Endodermal cell (in vitro differentiated cells): ENCODE measurements at regions not wholly inside any gene's neighbourhood (a gene's known extent, or its start where the extent isn't known, plus 50 kb on each side); places are given as distances from the start of the nearest gene placed in this dataset.

Experiments used
- DNase-seq: peaks from one replicate; pipeline ENCODE4 v3.0.0-alpha.2; 2017
- H3K27ac ChIP-seq: 2 replicates; pipeline ENCODE4 v1.5.1; 2013; ENCODE audit warnings: mild to moderate bottlenecking, low read depth, low read length, moderate library complexity
- H3K27me3 ChIP-seq: 2 replicates; pipeline ENCODE4 v1.6.1; 2013; ENCODE audit warnings: mild to moderate bottlenecking, low read length, moderate library complexity; ENCODE audit not compliant: insufficient read depth, control insufficient read depth, poor library complexity, severe bottlenecking
- H3K36me3 ChIP-seq: 2 replicates; pipeline ENCODE4 v1.7.0; 2013; ENCODE audit warnings: mild to moderate bottlenecking, low read length, moderate library complexity; ENCODE audit not compliant: control insufficient read depth, insufficient read depth
- H3K4me1 ChIP-seq: one replicate; pipeline ENCODE4 v1.7.0; 2013; ENCODE audit warnings: low read length; ENCODE audit not compliant: control insufficient read depth, insufficient read depth
- H3K4me3 ChIP-seq: 2 replicates; pipeline ENCODE4 v1.5.1; 2013; ENCODE audit warnings: mild to moderate bottlenecking, low read length, moderate library complexity
- H3K9ac ChIP-seq: 2 replicates; pipeline ENCODE4 v1.6.1; 2013; ENCODE audit warnings: mild to moderate bottlenecking, low read length, moderate library complexity; ENCODE audit not compliant: poor library complexity, severe bottlenecking; ENCODE audit errors: extremely low read depth
- H3K9me3 ChIP-seq: 2 replicates; pipeline ENCODE4 v1.6.1; 2013; ENCODE audit warnings: mild to moderate bottlenecking, low read length, moderate library complexity; ENCODE audit not compliant: control insufficient read depth
- H3K27ac Mint-ChIP-seq: 2 replicates; pipeline ENCODE4 v1.8.0; 2020; ENCODE audit warnings: mixed read lengths
- H3K27me3 Mint-ChIP-seq: 2 replicates; pipeline ENCODE4 v1.8.0; 2021; ENCODE audit warnings: mild to moderate bottlenecking, mixed read lengths; ENCODE audit not compliant: insufficient read depth
- H3K36me3 Mint-ChIP-seq: 2 replicates; pipeline ENCODE4 v1.8.0; 2020; ENCODE audit warnings: low read depth, mixed read lengths
- H3K4me1 Mint-ChIP-seq: 2 replicates; pipeline ENCODE4 v1.8.0; 2020; ENCODE audit warnings: mixed read lengths
- H3K4me3 Mint-ChIP-seq: 2 replicates; pipeline ENCODE4 v1.8.0; 2020; ENCODE audit warnings: mild to moderate bottlenecking, moderate library complexity, mixed read lengths
- H3K9me3 Mint-ChIP-seq: 2 replicates; pipeline ENCODE4 v1.8.0; 2020; ENCODE audit warnings: mild to moderate bottlenecking, mixed read lengths
- WGBS, 2 experiments: methylation state at CpG; one replicate each; pipeline versions ENCODE4 v1.1.5 to v1.1.7; 2013; ENCODE audit warnings: missing lambda C conversion rate in 2 of 2, mixed read lengths in 1 of 2; ENCODE audit not compliant: insufficient coverage in 1 of 2, insufficient read length in 1 of 2; 5-methylcytosine and 5-hydroxymethylcytosine counted together
- TF ChIP-seq, protein P1 (sequence below): fragments of 200-600 bp; sonication (generic); conservative IDR thresholded peaks from 2 replicates; pipeline ENCODE4 v1.5.0; 2021; ENCODE audit warnings: antibody characterized with exemption, mild to moderate bottlenecking

DNA sequence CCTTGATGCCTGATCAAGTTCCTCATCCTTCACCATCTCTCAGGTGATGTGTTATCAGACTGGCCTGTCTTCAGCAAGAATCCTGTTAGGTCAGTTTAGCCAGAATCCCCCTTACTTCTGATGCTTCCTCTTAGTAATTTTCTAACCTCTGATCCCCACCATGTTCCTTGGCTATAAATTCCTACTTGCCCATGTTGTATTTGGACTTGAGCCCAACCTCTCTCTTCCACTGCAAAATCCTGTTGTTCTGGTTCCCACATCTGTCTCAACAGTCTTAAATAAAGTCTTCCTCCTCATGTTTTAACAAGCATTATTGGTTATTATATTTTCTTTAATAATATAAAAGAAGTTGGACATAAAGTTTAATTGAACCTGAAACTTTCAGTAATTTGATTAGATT lies 987.8 kb upstream of the USP15 start:
- Mint-ChIP-seq H3K36me3 (no peaks in the 10 kb centered on the region), H3K27me3 (no peaks in the 10 kb centered on the region), H3K4me1 (no peaks in the 10 kb centered on the region), H3K9me3 (no peaks in the 10 kb centered on the region), H3K27ac (no peak overlapping the region), H3K4me3 (no peak overlapping the region)
- H3K4me1 ChIP-seq: no peaks in the 10 kb centered on the region
- TF ChIP-seq, protein P1, sequence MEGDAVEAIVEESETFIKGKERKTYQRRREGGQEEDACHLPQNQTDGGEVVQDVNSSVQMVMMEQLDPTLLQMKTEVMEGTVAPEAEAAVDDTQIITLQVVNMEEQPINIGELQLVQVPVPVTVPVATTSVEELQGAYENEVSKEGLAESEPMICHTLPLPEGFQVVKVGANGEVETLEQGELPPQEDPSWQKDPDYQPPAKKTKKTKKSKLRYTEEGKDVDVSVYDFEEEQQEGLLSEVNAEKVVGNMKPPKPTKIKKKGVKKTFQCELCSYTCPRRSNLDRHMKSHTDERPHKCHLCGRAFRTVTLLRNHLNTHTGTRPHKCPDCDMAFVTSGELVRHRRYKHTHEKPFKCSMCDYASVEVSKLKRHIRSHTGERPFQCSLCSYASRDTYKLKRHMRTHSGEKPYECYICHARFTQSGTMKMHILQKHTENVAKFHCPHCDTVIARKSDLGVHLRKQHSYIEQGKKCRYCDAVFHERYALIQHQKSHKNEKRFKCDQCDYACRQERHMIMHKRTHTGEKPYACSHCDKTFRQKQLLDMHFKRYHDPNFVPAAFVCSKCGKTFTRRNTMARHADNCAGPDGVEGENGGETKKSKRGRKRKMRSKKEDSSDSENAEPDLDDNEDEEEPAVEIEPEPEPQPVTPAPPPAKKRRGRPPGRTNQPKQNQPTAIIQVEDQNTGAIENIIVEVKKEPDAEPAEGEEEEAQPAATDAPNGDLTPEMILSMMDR: no peak
- H3K9me3 ChIP-seq: peaks cover 3% of the 10 kb centered on the region
- no peaks in the 10 kb centered on the region for H3K27me3 ChIP-seq
- H3K9ac ChIP-seq: no peak overlapping the region
- no peak for DNase-seq
- H3K27ac ChIP-seq: no peak overlapping the region
- H3K36me3 ChIP-seq: no peaks in the 10 kb centered on the region
- H3K4me3 ChIP-seq: no peak overlapping the region

DNA sequence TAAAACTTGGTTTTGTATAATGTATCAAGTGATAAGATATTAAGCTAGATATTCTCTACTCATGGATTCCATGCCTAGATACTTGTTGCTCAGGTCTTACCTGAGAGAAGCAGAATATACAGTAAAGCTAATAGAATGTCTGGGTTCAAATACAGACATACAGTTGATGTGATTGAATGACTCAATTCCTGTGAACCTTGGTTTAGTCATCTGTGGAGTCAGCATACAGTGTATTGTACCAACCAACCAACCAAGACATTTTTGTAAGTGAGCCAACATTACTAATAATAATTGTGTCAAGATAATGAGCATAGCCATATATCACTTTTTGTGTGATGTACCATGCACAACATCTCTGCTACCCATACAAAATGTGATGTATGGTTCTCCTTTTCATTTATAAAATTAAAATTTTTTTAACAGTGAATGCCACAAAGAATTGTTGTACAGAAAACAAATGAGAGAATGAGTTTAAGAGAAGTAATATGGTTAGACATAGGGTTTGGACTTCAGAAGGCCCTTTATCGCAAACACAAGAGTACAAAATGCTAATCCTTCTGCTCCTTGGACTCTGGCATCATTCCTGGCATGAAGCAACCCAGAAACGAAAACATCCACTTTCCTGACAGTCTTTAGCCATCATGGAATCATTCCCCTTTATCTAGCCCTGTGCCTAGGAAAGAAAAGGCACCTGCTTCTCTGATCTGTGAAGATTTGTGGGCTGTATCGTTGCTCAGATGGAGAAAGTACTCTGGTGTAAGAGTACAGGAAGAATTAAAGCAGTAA lies 977.2 kb upstream of the USP15 start:
- Mint-ChIP-seq H3K27ac (no peak overlapping the region), H3K4me3 (no peak overlapping the region), H3K9me3 (peaks cover 33% of the 10 kb centered on the region), H3K27me3 (no peaks in the 10 kb centered on the region), H3K36me3 (no peaks in the 10 kb centered on the region), H3K4me1 (no peaks in the 10 kb centered on the region)
- H3K27me3 ChIP-seq: no peaks in the 10 kb centered on the region
- TF ChIP-seq, protein P1: no peak
- H3K4me1 ChIP-seq: no peaks in the 10 kb centered on the region
- peaks cover 35% of the 10 kb centered on the region for H3K9me3 ChIP-seq
- H3K27ac ChIP-seq: no peak overlapping the region
- H3K4me3 ChIP-seq: no peak overlapping the region
- no peak overlapping the region for H3K9ac ChIP-seq
- no peaks in the 10 kb centered on the region for H3K36me3 ChIP-seq
- WGBS, 2 experiments: 68 to 89% methylated on average over 1 to 3 of the region's 3 CpGs
- no peak for DNase-seq

DNA sequence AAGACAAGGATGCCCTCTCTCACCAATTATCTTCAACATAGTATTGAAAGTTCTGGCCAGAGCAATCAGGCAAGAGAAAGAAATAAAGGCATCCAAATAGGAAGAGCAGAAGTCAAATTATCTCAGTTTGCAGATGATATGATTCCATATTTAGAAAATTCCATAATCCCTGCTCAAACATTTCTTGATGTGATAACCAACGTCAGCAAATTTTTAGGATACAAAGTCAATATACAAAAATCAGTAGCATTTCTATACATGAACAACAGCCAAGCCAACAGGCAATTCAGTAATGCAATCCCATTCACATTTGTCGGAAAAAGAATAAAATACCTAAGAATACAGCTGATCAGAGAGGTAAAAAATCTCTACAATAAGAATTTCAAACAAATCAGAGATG lies 969.7 kb upstream of the USP15 start:
- Histone ChIP-seq H3K9ac (no peak overlapping the region), H3K27me3 (no peaks in the 10 kb centered on the region), H3K9me3 (peaks cover 67% of the 10 kb centered on the region), H3K27ac (no peak overlapping the region), H3K36me3 (no peaks in the 10 kb centered on the region), H3K4me1 (no peaks in the 10 kb centered on the region), H3K4me3 (no peak overlapping the region)
- Mint-ChIP-seq H3K4me3 (no peak overlapping the region), H3K9me3 (peaks cover 84% of the 10 kb centered on the region), H3K36me3 (peaks cover 5% of the 10 kb centered on the region), H3K4me1 (no peaks in the 10 kb centered on the region), H3K27me3 (no peaks in the 10 kb centered on the region), H3K27ac (no peak overlapping the region)
- WGBS, 2 experiments: 96 to 100% methylated on average over 1 to 2 of the region's 2 CpGs
- no peak for DNase-seq
- TF ChIP-seq, protein P1: no peak
